SU-DHL-6 (cell line): ENCODE measurements at regions not wholly inside any gene's neighbourhood (a gene's known extent, or its start where the extent isn't known, plus 50 kb on each side); places are given as distances from the start of the nearest gene placed in this dataset.

Experiments used
- CTCF ChIP-seq: fragments of 200-600 bp; sonication (generic); IDR thresholded peaks from one replicate; pipeline ENCODE4 v1.5.1; 2017; ENCODE audit warnings: antibody characterized with exemption, mild to moderate bottlenecking, low read length, moderate library complexity; ENCODE audit not compliant: insufficient read depth, poor library complexity, severe bottlenecking
- EZH2phosphoT487 ChIP-seq: fragments of 200-600 bp; sonication (generic), shearing (Covaris generic); conservative IDR thresholded peaks from 2 replicates; pipeline ENCODE4 v1.6.1; 2018; ENCODE audit warnings: mild to moderate bottlenecking, antibody characterized with exemption, low read length, moderate library complexity, mixed read lengths

GRCh38 chr16:85506635-85506911 lies 106.5 kb upstream of the GSE1 start:
- TF ChIP-seq EZH2phosphoT487 (no peak), CTCF (no peak)
